AG04450 (cell line): ENCODE measurements at regions not wholly inside any gene's neighbourhood (a gene's known extent, or its start where the extent isn't known, plus 50 kb on each side); places are given as distances from the start of the nearest gene placed in this dataset.

Experiments used
- CTCF ChIA-PET: fragments of 300-600, 350-600 bp; formaldehyde crosslinking; extraction: SDS; loops from one replicate; lab custom pipeline; 2022; ENCODE audit warnings: antibody characterized with exemption, inconsistent platforms; lab: Charles Lee
- POLR2A ChIA-PET: fragments of 350-600 bp; formaldehyde crosslinking; extraction: SDS; loops from one replicate; lab custom pipeline; 2021; ENCODE audit warnings: antibody characterized with exemption, inconsistent platforms; lab: Yijun Ruan, JAX
- DNase-seq: peaks from one replicate; pipeline ENCODE4 v3.0.0-alpha.2; 2011; ENCODE audit warnings: low read depth, low spot score
- H3K27ac ChIP-seq: one replicate; pipeline ENCODE4 v1.5.1; 2012; ENCODE audit warnings: low read depth, low read length, control low read depth
- H3K27me3 ChIP-seq: one replicate; pipeline ENCODE4 v1.6.0; 2012; ENCODE audit warnings: low read length; ENCODE audit not compliant: control insufficient read depth, insufficient read depth
- H3K4me3 ChIP-seq: 2 replicates; pipeline ENCODE4 v1.5.1; 2011; ENCODE audit warnings: mild to moderate bottlenecking, low read depth, low read length, control low read depth
- H3K9me3 ChIP-seq: 2 replicates; pipeline ENCODE4 v1.5.1; 2012; ENCODE audit warnings: low read length; ENCODE audit not compliant: control insufficient read depth, insufficient read depth
- TF ChIP-seq, protein P1 (sequence below): IDR thresholded peaks from 2 replicates; pipeline ENCODE4 v1.5.1; 2011; ENCODE audit warnings: low read depth, low read length, control low read depth, inconsistent platforms

DNA sequence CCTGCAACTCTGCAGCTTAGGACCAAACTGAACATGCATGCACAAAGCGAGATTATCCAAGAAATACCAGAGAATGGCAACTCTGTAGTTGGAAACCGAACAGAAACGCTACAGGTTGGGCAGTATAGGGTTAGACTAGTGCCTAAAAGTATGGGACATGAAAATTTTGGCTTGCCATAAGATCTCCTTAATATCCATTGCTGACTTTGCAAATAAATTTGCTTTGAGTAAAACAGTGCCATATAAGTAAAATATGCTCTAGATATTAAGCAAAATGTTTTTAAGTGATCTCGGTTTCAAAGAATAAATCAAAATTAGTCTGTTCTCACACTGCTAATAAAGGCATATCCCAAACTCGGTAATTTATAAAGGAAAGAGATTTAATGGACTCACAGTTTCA, 456.0 kb downstream of the PRDM9 start:
- ChIA-PET POLR2A (no interaction called here), CTCF (no interaction called here)
- no peaks in the 10 kb centered on the region; the same call in 1 of the 2 replicates for H3K9me3 ChIP-seq
- no peak overlapping the region for H3K27ac ChIP-seq
- no peak overlapping the region for H3K4me3 ChIP-seq
- TF ChIP-seq, protein P1, sequence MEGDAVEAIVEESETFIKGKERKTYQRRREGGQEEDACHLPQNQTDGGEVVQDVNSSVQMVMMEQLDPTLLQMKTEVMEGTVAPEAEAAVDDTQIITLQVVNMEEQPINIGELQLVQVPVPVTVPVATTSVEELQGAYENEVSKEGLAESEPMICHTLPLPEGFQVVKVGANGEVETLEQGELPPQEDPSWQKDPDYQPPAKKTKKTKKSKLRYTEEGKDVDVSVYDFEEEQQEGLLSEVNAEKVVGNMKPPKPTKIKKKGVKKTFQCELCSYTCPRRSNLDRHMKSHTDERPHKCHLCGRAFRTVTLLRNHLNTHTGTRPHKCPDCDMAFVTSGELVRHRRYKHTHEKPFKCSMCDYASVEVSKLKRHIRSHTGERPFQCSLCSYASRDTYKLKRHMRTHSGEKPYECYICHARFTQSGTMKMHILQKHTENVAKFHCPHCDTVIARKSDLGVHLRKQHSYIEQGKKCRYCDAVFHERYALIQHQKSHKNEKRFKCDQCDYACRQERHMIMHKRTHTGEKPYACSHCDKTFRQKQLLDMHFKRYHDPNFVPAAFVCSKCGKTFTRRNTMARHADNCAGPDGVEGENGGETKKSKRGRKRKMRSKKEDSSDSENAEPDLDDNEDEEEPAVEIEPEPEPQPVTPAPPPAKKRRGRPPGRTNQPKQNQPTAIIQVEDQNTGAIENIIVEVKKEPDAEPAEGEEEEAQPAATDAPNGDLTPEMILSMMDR: no peak
- no peaks in the 10 kb centered on the region for H3K27me3 ChIP-seq
- DNase-seq: no peak

DNA sequence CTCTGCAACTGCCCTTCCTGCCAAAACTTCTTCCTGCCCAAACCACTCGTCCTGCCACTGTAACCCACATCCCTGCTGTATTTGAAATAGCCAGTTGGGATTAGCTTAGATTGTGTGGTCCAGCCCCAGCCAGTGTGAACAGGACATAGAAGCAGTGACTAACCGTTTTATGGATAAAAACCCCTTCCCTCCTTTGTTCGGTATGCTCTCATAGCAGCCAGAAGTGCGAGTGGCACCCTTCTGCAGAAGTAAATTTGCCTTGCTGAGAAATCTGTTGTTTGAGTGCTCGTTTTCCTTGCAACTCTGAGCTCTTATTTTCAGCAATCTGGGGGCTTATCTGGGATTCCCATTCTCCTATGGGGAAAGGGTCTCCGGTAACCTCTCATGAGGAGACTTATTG, 470.0 kb downstream of the PRDM9 start:
- TF ChIP-seq, protein P1: no peak
- CTCF ChIA-PET: no interaction called here
- H3K27me3 ChIP-seq: no peaks in the 10 kb centered on the region

DNA sequence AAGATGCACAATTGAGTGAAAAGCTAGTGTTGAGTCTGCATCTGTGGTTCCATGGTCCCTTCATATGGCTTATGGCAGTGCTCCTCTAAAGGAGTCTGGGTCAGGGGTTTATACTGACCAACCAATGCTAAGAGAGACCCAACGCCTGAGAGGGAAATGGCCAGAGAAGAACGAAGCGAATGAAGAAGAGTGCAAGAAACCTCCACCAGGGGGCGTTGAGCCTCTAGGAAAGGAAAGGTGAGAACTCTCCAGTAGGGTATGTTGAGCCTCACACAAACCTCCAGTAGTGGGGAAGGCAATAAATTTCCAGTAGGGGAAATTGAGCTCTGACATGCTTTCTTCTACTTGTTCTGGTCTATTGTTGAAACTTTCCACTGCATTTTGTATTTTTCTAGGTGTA, 470.6 kb downstream of the PRDM9 start:
- DNase-seq: no peak
- no peak overlapping the region for H3K27ac ChIP-seq
- TF ChIP-seq, protein P1: no peak

More for the DNA sequence above, 470.0 kb downstream of the PRDM9 start:
- H3K27ac ChIP-seq: no peak overlapping the region
- H3K9me3 ChIP-seq: peaks cover 9% of the 10 kb centered on the region
- H3K4me3 ChIP-seq: no peak overlapping the region
- POLR2A ChIA-PET: no interaction called here
- DNase-seq: no peak

DNA sequence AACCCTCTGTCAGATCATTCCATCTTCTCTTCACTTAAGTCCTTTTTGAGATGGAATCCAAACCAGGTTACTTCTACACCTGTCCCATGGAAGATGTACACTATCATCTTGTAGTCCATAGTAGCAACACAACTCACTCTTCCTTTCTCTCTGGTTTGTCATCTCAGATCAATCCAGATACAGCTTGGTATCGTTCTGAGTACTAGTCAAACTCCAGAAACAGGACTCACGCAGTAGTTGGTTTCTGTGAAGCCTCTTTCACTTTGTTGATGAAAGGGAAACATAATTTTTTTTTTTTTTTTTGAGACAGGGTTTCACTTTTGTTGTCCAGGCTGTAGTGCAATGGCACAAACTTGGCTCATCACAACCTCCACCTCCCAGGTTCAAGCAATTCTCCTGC, 484.0 kb downstream of the PRDM9 start:
- H3K4me3 ChIP-seq: no peak overlapping the region
- H3K27ac ChIP-seq: no peak overlapping the region
- H3K27me3 ChIP-seq: no peaks in the 10 kb centered on the region
- TF ChIP-seq, protein P1: no peak
- peaks cover 4% of the 10 kb centered on the region for H3K9me3 ChIP-seq
- POLR2A ChIA-PET: no interaction called here
- CTCF ChIA-PET: no interaction called here
- no peak for DNase-seq

More for the DNA sequence above, 470.6 kb downstream of the PRDM9 start:
- ChIA-PET CTCF (no interaction called here), POLR2A (no interaction called here)
- no peak overlapping the region for H3K4me3 ChIP-seq
- peaks cover 9% of the 10 kb centered on the region for H3K9me3 ChIP-seq
- no peaks in the 10 kb centered on the region for H3K27me3 ChIP-seq

DNA sequence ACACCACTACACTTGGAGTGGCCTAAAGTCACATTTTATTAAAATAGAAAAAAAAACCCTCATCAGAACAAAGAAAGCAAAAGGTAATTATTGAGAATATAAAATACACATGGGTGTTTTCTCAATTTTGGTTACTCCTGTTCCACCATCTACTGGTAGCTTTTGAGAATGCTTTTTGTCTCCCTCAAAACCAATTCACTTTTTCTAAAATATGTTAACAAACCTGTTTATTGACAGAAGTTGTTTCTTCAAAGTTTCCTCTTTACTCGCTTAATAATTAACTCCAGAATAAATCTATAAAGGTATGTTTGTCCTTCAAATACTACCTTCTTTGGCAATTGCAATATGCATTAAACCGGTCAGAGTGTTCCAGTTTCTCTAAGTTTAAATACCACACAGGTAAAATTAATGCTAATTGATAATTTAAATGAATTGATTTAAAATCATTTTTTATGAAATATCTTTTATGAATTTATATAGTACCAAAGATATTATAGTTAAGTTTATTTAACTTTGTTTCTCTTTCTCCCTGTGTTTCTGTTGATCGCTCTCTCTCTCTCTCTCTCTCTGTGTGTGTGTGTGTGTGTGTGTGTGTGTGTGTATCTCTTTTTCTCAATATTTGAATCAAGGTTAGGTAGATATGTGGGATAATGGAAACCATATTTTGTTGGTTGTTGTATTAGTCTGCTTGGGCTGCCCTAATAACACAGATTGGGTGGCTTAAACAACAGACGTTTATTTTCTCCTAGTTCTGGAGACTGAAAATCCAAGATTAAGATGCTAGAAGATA, 487.4 kb downstream of the PRDM9 start:
- ChIA-PET POLR2A (no interaction called here), CTCF (no interaction called here)
- no peak overlapping the region for H3K27ac ChIP-seq
- no peak overlapping the region for H3K4me3 ChIP-seq
- peaks cover 9% of the 10 kb centered on the region for H3K9me3 ChIP-seq
- no peaks in the 10 kb centered on the region for H3K27me3 ChIP-seq
- DNase-seq: no peak
- TF ChIP-seq, protein P1: no peak
